ENCODE measurements at regions not wholly inside any gene's neighbourhood (a gene's known extent, or its start where the extent isn't known, plus 50 kb on each side); places are given as distances from the start of the nearest gene placed in this dataset.

DNA sequence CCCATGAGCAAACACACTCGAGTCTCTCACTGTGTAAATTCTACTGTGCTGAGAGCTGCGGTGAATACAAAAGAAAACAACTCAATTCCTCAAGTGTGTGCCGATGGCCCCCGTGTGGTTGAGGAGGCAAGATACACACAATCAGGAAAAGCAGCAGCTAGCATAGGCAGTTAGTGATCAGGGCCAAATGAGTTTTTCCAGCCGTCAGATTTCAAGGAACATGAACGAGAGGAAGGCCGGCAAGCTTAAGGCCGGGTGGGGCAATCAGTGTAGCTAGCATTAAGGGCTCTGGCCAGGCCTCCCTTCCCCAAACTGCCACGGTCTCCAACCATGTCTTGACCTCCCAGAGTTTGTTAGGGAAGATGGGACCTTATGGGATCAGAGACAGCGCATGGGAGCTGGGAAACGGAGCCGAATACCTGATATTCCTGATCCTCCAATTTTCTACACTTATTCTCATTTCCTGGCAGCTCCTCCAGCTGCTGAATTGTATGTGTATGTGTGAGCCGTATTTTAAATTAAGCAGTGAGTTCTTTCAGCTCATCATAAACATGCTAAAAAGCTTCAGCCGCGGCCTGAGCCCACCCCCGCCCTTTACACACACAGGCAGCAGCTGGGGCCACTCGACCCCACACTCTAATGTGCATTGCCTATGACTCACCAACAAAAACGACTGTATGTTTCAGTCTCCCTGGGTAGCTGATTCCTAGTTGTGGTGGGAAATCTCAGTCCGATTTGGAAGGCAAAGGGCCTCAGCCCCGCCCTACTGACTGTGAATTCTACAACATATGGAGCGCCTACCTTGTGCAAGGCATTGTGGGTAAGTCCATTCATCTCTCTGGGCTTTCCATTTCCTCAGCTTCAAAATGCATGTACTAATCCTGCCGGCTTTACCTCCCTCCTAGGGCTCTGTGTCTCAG, 59.9 kb downstream of the RTL9 start:
- Histone ChIP-seq H3K4me1 (no peaks in the 10 kb centered on the region), H3K4me3 (no peak overlapping the region), H3K27me3 (peaks cover 95% of the 10 kb centered on the region), H4K20me1 (peaks cover 9% of the 10 kb centered on the region; the same call in 1 of the 2 replicates), H3K4me2 (no peak overlapping the region), H3K36me3 (no peaks in the 10 kb centered on the region), H3K27ac (no peak overlapping the region), H3K9ac (no peak overlapping the region), H3K9me3 (no peaks in the 10 kb centered on the region)
- TF ChIP-seq Cebpa-rat (IDR thresholded peaks at IDR 0.05): no peak

DNA sequence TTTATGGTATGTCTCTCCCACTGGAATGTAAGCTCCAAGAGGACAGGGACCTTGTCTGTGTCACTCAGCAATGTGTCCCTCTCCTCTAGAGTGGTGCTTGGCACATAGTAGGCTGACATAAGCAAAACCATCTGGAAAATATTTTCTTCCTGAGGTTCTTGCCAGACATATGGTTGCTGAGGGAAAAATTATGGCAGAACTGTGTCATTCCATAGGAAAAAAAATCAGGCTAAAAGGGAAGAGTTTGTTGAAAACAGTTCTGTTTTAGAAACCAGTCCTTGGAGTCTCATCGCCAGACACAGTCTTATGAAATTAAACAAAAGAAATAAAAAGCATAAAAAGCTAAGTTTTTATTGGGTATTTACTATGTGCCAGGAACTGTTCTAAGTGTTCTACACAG, 60.9 kb downstream of the RTL9 start:
- Histone ChIP-seq H3K4me2 (no peak overlapping the region), H3K9me3 (no peaks in the 10 kb centered on the region), H4K20me1 (peaks cover 9% of the 10 kb centered on the region; the same call in 1 of the 2 replicates), H3K27ac (no peak overlapping the region), H3K4me1 (no peaks in the 10 kb centered on the region), H3K36me3 (no peaks in the 10 kb centered on the region), H3K9ac (no peak overlapping the region), H3K27me3 (peaks cover 95% of the 10 kb centered on the region), H3K4me3 (no peak overlapping the region)
- TF ChIP-seq Cebpa-rat (IDR thresholded peaks at IDR 0.05): no peak

DNA sequence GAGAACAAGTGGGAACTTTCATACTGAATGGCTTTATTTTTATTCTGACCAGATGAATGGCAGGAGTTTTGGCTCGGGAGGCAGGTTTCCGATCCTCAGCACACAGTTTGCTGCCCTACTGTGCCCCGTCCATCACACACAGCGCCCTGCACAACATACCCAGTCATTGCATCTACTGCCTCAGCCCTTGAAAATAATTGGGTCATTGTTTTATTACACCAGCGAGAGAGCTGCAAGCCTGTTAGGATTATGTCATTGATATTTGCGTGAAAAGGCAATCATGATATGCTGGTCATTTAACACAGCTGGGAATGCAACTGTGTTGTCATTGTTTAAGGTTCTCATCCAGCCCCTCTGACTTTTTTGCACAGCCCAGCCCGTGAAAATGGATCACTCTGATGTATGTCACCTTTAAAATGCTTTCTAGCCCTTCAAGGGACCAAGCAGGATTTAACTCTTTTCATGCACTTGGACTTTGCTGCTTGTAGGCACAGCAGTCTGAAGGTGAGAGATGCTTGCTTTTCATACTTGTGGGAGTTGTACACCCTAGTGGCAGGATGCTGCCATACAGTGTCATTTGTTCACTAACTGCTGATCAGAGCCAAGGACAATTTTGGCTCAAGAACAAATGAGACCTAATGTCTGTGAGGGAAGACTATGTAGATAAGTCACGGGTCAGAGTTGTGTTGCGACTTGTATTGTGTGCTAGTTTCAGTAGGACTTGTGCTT, 62.3 kb downstream of the RTL9 start:
- no peak overlapping the region for H3K4me2 ChIP-seq
- no peak for TF ChIP-seq Cebpa-rat (IDR thresholded peaks at IDR 0.05)

GRCh38 chrX:110421500-110422455, 63.1 kb downstream of the RTL9 start:
- Histone ChIP-seq H3K4me3 (no peak overlapping the region), H3K27ac (no peak overlapping the region)

More for the DNA sequence above, 62.3 kb downstream of the RTL9 start:
- Histone ChIP-seq H3K27ac (no peak overlapping the region), H3K27me3 (peaks cover 97% of the 10 kb centered on the region), H3K36me3 (no peaks in the 10 kb centered on the region), H3K4me3 (no peak overlapping the region), H3K9me3 (no peaks in the 10 kb centered on the region), H3K9ac (no peak overlapping the region), H3K4me1 (no peaks in the 10 kb centered on the region), H4K20me1 (peaks cover 9% of the 10 kb centered on the region; the same call in 1 of the 2 replicates)

DNA sequence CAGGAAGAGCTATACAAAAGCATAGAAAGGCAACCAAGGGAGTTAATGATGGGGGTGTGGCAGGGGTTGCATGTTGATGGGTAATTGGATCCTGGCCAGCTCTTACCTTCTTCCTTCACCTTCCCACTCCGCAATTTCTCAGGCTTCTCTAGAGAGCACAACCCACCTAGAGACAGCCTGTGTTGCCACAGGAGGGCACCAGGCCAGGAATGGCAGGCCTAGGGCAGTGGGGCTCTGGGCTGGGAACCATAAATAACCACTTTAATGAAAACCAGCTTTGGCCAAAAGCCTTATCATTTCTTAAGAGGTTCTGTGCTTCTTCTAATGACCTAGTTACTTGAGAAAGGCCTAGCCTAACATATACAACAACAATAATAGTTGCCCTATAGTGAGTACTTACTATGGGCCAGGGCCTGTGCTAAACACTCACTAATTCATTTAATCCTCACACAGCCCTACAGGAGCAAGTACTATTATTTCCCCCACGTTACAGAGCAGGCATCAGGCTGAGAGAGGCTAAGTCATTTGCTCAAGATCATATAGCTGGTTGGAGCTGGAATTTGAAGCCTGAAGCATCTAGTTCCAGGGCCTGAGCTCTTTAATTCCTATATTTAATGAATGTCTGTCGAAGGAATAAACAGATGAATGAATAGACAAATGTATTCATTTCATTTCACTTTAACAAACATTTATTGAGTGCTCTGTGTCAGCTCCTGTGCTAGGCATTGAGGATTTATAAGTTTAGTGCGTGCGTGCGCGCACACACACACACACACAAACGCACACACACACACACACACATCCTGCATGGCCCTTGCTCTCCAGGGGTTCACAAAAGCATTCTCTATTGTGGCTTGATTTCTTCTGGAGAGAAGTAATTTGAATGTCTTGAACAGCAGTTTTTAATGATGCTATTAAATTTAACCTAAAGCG, 66.8 kb downstream of the RTL9 start:
- Histone ChIP-seq H3K4me1 (no peaks in the 10 kb centered on the region), H3K27me3 (peaks cover 98% of the 10 kb centered on the region), H4K20me1 (no peaks in the 10 kb centered on the region), H3K9me3 (no peaks in the 10 kb centered on the region), H3K9ac (no peak overlapping the region), H3K27ac (no peak overlapping the region), H3K36me3 (no peaks in the 10 kb centered on the region), H3K4me3 (no peak overlapping the region), H3K4me2 (no peak overlapping the region)
- TF ChIP-seq Cebpa-rat (IDR thresholded peaks at IDR 0.05): no peak

More at GRCh38 chrX:110421500-110422455, 63.1 kb downstream of the RTL9 start:
- no peak for TF ChIP-seq Cebpa-rat (IDR thresholded peaks at IDR 0.05)
- Histone ChIP-seq H3K9ac (no peak overlapping the region), H3K27me3 (peaks cover 99% of the 10 kb centered on the region), H3K36me3 (no peaks in the 10 kb centered on the region), H4K20me1 (peaks cover 9% of the 10 kb centered on the region; the same call in 1 of the 2 replicates), H3K4me2 (no peak overlapping the region), H3K9me3 (no peaks in the 10 kb centered on the region), H3K4me1 (no peaks in the 10 kb centered on the region)

GRCh38 chrX:110426155-110426504, 67.5 kb downstream of the RTL9 start:
- no peaks in the 10 kb centered on the region for H4K20me1 ChIP-seq
- TF ChIP-seq Cebpa-rat (IDR thresholded peaks at IDR 0.05): no peak
- H3K4me1 ChIP-seq: no peaks in the 10 kb centered on the region
- H3K9ac ChIP-seq: no peak overlapping the region
- H3K4me3 ChIP-seq: no peak overlapping the region
- no peaks in the 10 kb centered on the region for H3K36me3 ChIP-seq
- no peak overlapping the region for H3K4me2 ChIP-seq
- H3K27ac ChIP-seq: no peak overlapping the region
- peaks cover 98% of the 10 kb centered on the region for H3K27me3 ChIP-seq
- H3K9me3 ChIP-seq: no peaks in the 10 kb centered on the region

- H3K27ac ChIP-seq: no peak overlapping the region
- no peak overlapping the region for H3K4me2 ChIP-seq
- H3K9me3 ChIP-seq: no peaks in the 10 kb centered on the region
- H3K36me3 ChIP-seq: no peaks in the 10 kb centered on the region
- H4K20me1 ChIP-seq: no peaks in the 10 kb centered on the region
- peaks cover 97% of the 10 kb centered on the region for H3K27me3 ChIP-seq
- H3K4me1 ChIP-seq: no peaks in the 10 kb centered on the region
- no peak for TF ChIP-seq Cebpa-rat (IDR thresholded peaks at IDR 0.05)
- H3K9ac ChIP-seq: no peak overlapping the region
- no peak overlapping the region for H3K4me3 ChIP-seq
Measured at GRCh38 chrX:110427076-110427475, 68.4 kb downstream of the RTL9 start.

DNA sequence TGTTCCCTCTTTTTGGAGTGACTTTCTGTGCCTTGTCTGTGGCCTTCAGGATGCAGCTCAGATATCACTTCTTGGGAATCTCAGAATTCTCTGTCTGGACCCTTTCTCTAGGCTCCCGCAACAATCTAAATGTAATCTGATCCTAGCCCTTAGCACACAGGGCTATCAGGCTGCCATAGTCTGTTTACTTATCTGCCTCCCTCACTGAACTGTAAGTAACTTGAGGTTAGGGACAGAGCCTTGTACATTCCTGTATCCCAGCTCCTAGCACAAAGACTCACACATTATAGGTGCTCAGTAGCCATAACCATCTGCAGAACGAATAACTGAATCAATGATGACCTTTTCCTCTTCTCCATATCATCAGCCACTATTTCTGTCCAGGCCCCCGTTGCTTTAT, 69.5 kb downstream of the RTL9 start:
- no peak overlapping the region for H3K4me2 ChIP-seq
- H3K9ac ChIP-seq: no peak overlapping the region
- no peaks in the 10 kb centered on the region for H3K4me1 ChIP-seq
- no peak overlapping the region for H3K4me3 ChIP-seq
- peaks cover 97% of the 10 kb centered on the region for H3K27me3 ChIP-seq
- H4K20me1 ChIP-seq: no peaks in the 10 kb centered on the region
- no peaks in the 10 kb centered on the region for H3K9me3 ChIP-seq
- no peak for TF ChIP-seq Cebpa-rat (IDR thresholded peaks at IDR 0.05)
- no peaks in the 10 kb centered on the region for H3K36me3 ChIP-seq
- no peak overlapping the region for H3K27ac ChIP-seq

All from BLaER1 (cell line).